ENCODE measurements at regions not wholly inside any gene's neighbourhood (a gene's known extent, or its start where the extent isn't known, plus 50 kb on each side); places are given as distances from the start of the nearest gene placed in this dataset.
A peak's percentile ranks its signal among the peaks of the same experiment; 100 is the strongest.

DNA sequence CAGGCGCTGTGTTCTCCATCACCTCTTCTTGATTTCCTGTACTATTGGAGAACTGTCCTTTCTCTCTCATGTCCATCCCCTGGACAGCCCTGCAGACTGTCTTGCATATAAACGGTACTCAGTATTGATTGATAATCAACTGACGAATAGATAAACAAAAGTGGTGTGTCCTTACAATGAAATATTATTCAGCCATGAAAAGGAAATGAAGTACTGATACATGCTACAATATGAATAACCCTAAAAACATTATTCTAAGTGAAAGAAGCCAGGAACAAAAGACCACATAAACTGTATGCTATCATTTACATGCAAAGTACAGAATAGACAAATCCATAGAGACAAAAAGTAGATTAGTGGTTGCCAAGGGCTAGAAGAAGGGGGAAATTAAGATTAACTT lies 77.6 kb downstream of the SDC1 start:
- no peak overlapping the region for H3K4me3 ChIP-seq
- no peaks in the 10 kb centered on the region for H3K79me2 ChIP-seq (ENCODE audit: control insufficient read depth, insufficient read depth, low read length)
- H3K9ac ChIP-seq (ENCODE audit: insufficient read depth in 1 of 2, low read depth in 2 of 2, low read length in 2 of 2), result no peak overlapping the region
- no peak for FAIRE-seq
- peaks cover 16 to 39% of the 10 kb centered on the region in 2 experiments for H3K4me1 ChIP-seq (replicated peaks in 1 of 2; ENCODE audit: control insufficient read depth in 2 of 2, insufficient read depth in 2 of 2, low read length in 2 of 2)
- no peak for DNase-seq (ENCODE audit: extremely low read depth in 1 of 4, low spot score in 3 of 4)
- no peak overlapping the region for H2AFZ ChIP-seq (ENCODE audit: low read depth, low read length)
- POLR2A ChIA-PET, result no interaction called here
- CTCF ChIA-PET (ENCODE audit: low intra/inter-chr PET ratio), result no interaction called here
- intact Hi-C loops (cut with micrococcal nuclease) (no loop called here), in situ Hi-C loops (cut with MboI) (no loop called here)
- 48% methylated on average over 3 of the region's 3 CpGs for whole genome bisulfite sequencing (ENCODE audit: insufficient coverage, low coverage, missing lambda C conversion rate)
- no TSS peak for BruUV-seq (replicated peaks)
- H3K36me3 ChIP-seq (ENCODE audit: control insufficient read depth, insufficient read depth, low read length), result no peaks in the 10 kb centered on the region
- H3K9me1 ChIP-seq (ENCODE audit: control insufficient read depth, insufficient read depth, low read length), result no peaks in the 10 kb centered on the region
- H3K27ac ChIP-seq (ENCODE audit: extremely low read depth, low read depth, low read length), result no peak overlapping the region
- peaks cover 0 to 4% of the 10 kb centered on the region in 2 experiments; a peak in 1 of 5 replicates for H3K27me3 ChIP-seq (ENCODE audit: control insufficient read depth in 2 of 2, insufficient read depth in 2 of 2, low read length in 2 of 2)
- no peak for TF ChIP-seq NR4A1 (CRISPR knock-in tag; IDR thresholded peaks at IDR 0.05)
- no peak for TF ChIP-seq NR4A1 (tag; IDR thresholded peaks at IDR 0.05)
- no peak for TF ChIP-seq HCFC1 (IDR thresholded peaks at IDR 0.05; ENCODE audit: low read depth, low read length)
- TF ChIP-seq, protein P1, sequence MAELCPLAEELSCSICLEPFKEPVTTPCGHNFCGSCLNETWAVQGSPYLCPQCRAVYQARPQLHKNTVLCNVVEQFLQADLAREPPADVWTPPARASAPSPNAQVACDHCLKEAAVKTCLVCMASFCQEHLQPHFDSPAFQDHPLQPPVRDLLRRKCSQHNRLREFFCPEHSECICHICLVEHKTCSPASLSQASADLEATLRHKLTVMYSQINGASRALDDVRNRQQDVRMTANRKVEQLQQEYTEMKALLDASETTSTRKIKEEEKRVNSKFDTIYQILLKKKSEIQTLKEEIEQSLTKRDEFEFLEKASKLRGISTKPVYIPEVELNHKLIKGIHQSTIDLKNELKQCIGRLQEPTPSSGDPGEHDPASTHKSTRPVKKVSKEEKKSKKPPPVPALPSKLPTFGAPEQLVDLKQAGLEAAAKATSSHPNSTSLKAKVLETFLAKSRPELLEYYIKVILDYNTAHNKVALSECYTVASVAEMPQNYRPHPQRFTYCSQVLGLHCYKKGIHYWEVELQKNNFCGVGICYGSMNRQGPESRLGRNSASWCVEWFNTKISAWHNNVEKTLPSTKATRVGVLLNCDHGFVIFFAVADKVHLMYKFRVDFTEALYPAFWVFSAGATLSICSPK (IDR thresholded peaks at IDR 0.05; ENCODE audit: borderline replicate concordance), result no peak
- TF ChIP-seq ZNF695 (CRISPR knock-in tag; IDR thresholded peaks at IDR 0.05), result no peak
- no peak for TF ChIP-seq KLF1 (tag; IDR thresholded peaks at IDR 0.05)
- TF ChIP-seq, protein P2, sequence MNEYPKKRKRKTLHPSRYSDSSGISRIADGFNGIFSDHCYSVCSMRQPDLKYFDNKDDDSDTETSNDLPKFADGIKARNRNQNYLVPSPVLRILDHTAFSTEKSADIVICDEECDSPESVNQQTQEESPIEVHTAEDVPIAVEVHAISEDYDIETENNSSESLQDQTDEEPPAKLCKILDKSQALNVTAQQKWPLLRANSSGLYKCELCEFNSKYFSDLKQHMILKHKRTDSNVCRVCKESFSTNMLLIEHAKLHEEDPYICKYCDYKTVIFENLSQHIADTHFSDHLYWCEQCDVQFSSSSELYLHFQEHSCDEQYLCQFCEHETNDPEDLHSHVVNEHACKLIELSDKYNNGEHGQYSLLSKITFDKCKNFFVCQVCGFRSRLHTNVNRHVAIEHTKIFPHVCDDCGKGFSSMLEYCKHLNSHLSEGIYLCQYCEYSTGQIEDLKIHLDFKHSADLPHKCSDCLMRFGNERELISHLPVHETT (CRISPR knock-in tag; conservative IDR thresholded peaks at IDR 0.05 in 1 of 2, IDR thresholded peaks at IDR 0.05 in 1 of 2), result no peak
- no peak for TF ChIP-seq SRSF3 (IDR thresholded peaks at IDR 0.05; ENCODE audit: insufficient read depth, low read length)
- no peak for TF ChIP-seq ZNF785 (CRISPR knock-in tag; IDR thresholded peaks at IDR 0.05)
- TF ChIP-seq PRMT5 (CRISPR knock-in tag; IDR thresholded peaks at IDR 0.05), result no peak
- peak; percentile 22 for TF ChIP-seq ZNF146 (CRISPR knock-in tag; IDR thresholded peaks at IDR 0.05; ENCODE audit: unreplicated experiment)
- TF ChIP-seq, protein P3, sequence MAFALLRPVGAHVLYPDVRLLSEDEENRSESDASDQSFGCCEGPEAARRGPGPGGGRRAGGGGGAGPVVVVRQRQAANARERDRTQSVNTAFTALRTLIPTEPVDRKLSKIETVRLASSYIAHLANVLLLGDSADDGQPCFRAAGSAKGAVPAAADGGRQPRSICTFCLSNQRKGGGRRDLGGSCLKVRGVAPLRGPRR (CRISPR knock-in tag; IDR thresholded peaks at IDR 0.05), result no peak
- no peak for TF ChIP-seq RBM14 (IDR thresholded peaks at IDR 0.05; ENCODE audit: borderline replicate concordance, insufficient read depth, low read depth, low read length)
- TF ChIP-seq ZSCAN32 (CRISPR knock-in tag; IDR thresholded peaks at IDR 0.05), result no peak
- TF ChIP-seq, protein P4, sequence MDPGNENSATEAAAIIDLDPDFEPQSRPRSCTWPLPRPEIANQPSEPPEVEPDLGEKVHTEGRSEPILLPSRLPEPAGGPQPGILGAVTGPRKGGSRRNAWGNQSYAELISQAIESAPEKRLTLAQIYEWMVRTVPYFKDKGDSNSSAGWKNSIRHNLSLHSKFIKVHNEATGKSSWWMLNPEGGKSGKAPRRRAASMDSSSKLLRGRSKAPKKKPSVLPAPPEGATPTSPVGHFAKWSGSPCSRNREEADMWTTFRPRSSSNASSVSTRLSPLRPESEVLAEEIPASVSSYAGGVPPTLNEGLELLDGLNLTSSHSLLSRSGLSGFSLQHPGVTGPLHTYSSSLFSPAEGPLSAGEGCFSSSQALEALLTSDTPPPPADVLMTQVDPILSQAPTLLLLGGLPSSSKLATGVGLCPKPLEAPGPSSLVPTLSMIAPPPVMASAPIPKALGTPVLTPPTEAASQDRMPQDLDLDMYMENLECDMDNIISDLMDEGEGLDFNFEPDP (CRISPR knock-in tag; IDR thresholded peaks at IDR 0.05), result no peak
- TF ChIP-seq ZNF24 (IDR thresholded peaks at IDR 0.05), result peak; percentile 17; the same call in 1 of the 2 replicates
- TF ChIP-seq RB1 (IDR thresholded peaks at IDR 0.05; ENCODE audit: low read depth), result no peak
- TF ChIP-seq ZFPM2 (CRISPR knock-in tag; IDR thresholded peaks at IDR 0.05), result no peak
- no peak overlapping the region for H3K4me2 ChIP-seq (ENCODE audit: insufficient read depth, low read length)
- H3K9me3 ChIP-seq (replicated peaks; ENCODE audit: control insufficient read depth, insufficient read depth, low read depth, low read length), result no peaks in the 10 kb centered on the region
- no peaks in the 10 kb centered on the region for H4K20me1 ChIP-seq (replicated peaks; ENCODE audit: control insufficient read depth, insufficient read depth, low read length)
- ATAC-seq, result no peak

All from K562 (cell line).